Activated T-helper 2 cell treated with anti-CD3 and anti-CD28 coated beads, Interferon-gamma antibody, Interleukin-2, Interleukin-4, amounts not matched to agents 10 μg/mL and 5 μg/mL and 100 μg/mL, durations not matched to agents 14 hours and 24 hours and 36 hours (primary cell): ENCODE measurements at regions not wholly inside any gene's neighbourhood (a gene's known extent, or its start where the extent isn't known, plus 50 kb on each side); places are given as distances from the start of the nearest gene placed in this dataset.

ENCODE experiments used
- DNase-seq: peaks from one replicate; pipeline ENCODE4 v3.0.0; 2021; ENCODE audit warnings: low spot score
- H3K27ac Mint-ChIP-seq: one replicate; pipeline ENCODE4 v1.8.0; 2021; ENCODE audit warnings: mixed read lengths
- H3K27me3 Mint-ChIP-seq: one replicate; pipeline ENCODE4 v1.8.0; 2021; ENCODE audit warnings: low read depth, mixed read lengths
- H3K36me3 Mint-ChIP-seq: one replicate; pipeline ENCODE4 v1.8.0; 2021; ENCODE audit warnings: low read depth, mixed read lengths
- H3K4me1 Mint-ChIP-seq: one replicate; pipeline ENCODE4 v1.8.0; 2021; ENCODE audit warnings: low read depth, mixed read lengths
- H3K4me3 Mint-ChIP-seq: one replicate; pipeline ENCODE4 v1.8.0; 2021; ENCODE audit warnings: low read depth, mild to moderate bottlenecking, moderate library complexity, mixed read lengths
- H3K9me3 Mint-ChIP-seq: one replicate; pipeline ENCODE4 v1.8.0; 2021; ENCODE audit warnings: mixed read lengths
- intact Hi-C: fragments of 100-400 bp; cut with micrococcal nuclease; formaldehyde crosslinking; loops from one replicate; pipeline ENCODE4 v1.15.1; 2023

DNA sequence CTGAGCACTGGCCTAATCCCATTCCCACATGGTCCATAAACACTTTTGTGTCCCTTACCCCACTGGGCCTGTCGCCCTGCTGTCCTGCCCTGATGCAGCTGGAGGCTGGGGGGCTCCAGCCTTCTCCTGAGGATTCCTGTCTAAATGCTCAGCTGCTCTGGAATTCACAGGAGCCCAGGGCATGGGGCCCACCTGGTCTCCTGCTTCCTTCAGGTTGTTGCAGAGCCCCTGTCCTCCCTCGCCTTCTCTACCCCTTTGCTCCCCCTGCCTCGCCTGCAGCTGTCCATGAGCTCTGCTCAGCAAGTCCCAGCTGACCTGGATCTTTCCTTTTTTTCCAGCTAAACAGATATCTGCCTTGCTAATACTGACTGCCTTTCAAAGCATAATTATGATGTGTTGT lies 286.9 kb downstream of the XXYLT1 start:
- Mint-ChIP-seq H3K27ac (no peak overlapping the region), H3K9me3 (no peaks in the 10 kb centered on the region)
- no peak for DNase-seq

DNA sequence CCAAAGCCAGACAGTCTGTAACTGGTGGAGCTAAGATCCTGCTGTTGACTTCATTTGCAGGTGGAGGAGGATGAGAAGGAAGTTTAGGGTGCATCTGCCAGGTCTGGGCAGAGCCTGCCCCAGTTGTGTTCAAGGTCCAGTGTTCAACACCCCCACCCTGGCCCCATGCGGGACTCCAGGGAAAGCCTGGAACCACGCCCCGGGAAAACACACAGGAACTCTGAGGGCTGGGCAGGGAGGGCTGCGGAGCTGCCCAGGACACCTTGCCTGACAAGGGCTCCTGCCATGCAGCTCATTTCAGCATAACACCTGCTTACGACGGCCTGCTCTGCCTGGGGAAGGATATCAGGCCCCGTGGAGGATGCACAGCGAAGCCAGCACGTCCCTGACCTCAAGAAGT lies 286.3 kb downstream of the XXYLT1 start:
- no peaks in the 10 kb centered on the region for H3K36me3 Mint-ChIP-seq
- intact Hi-C loops, result no loop called here
- H3K4me3 Mint-ChIP-seq, result no peak overlapping the region
- H3K27ac Mint-ChIP-seq, result no peak overlapping the region
- peaks cover 23% of the 10 kb centered on the region for H3K27me3 Mint-ChIP-seq
- H3K4me1 Mint-ChIP-seq, result no peaks in the 10 kb centered on the region
- no peak for DNase-seq
- H3K9me3 Mint-ChIP-seq, result no peaks in the 10 kb centered on the region

More for the DNA sequence above, 286.9 kb downstream of the XXYLT1 start:
- no peak overlapping the region for H3K4me3 Mint-ChIP-seq
- H3K27me3 Mint-ChIP-seq, result peaks cover 28% of the 10 kb centered on the region
- intact Hi-C loops, result no loop called here
- H3K4me1 Mint-ChIP-seq, result no peaks in the 10 kb centered on the region
- H3K36me3 Mint-ChIP-seq, result no peaks in the 10 kb centered on the region

DNA sequence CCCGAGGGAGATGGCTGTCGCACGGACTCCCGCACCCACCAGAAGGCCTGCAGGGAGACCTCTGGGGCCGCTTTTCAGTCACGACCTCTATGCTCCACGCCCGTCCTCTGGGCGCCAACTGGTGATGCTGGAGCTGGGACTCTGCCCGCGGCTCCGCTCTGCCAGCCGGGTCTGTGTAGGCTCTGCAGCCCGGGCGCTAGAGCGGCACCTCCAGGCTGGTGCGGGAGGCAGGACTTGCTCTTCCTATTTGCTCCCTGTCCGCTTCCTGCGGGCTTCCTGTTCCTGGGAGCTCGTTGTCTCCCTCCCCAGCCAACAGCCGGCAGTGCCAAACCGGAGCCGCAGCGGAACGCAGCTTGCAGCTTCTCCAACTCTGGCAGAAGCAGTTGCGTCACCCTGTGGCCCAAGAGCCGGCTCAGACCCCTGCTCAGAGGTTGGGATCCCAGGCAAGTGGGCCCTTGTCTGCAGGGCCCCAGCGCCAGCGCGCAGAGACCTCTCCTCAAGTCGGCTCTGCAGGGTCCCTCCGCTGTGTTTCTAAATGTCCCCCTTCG lies 285.9 kb downstream of the XXYLT1 start:
- Mint-ChIP-seq H3K4me3 (no peak overlapping the region), H3K4me1 (no peaks in the 10 kb centered on the region), H3K27ac (no peak overlapping the region), H3K36me3 (no peaks in the 10 kb centered on the region), H3K27me3 (peaks cover 22% of the 10 kb centered on the region), H3K9me3 (no peaks in the 10 kb centered on the region)
- intact Hi-C loops, result no loop called here
- no peak for DNase-seq

DNA sequence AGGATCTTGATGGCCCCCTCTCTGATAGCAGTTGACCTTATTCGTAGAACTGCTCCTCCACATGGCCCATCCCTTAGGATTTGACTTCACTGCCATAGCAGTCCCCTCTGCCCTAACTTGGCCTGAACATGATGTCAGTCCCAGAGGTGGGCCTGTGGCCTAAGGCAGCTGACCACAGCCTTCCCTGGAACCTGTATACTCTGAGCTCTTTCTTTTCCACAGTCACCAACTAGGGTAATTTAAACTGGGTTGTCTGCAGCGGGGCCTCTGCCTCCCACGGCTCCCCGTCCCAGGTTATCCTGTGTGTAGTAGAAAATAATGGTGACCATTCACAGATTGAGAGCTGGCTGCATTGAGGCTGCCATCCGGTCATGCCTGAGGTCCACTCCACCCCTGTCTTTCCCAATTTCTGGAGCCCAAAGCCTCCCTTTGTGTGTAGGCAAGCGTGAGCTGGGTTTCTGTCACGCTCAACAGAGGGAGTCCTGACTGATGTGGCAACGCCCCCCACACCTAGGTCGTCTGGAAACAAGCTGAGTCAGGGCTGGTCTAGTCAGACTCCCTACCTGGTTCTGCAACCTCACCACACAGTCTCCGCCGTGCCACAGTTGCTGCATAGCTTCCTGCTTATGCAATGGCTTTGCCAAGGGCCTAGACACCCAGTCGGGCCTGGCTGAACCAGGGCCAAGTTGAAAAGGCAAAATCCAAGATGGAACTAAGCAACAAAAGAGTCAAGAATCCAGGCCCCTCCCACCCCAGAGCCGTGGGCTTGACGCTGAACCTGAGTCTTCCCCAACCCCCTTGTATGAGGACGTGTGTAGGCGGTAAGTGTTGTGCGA lies 284.5 kb downstream of the XXYLT1 start:
- intact Hi-C loops, result no loop called here
- peaks cover 20% of the 10 kb centered on the region for H3K27me3 Mint-ChIP-seq
- no peak overlapping the region for H3K27ac Mint-ChIP-seq
- DNase-seq, result no peak
- no peaks in the 10 kb centered on the region for H3K36me3 Mint-ChIP-seq
- no peak overlapping the region for H3K4me3 Mint-ChIP-seq
- no peaks in the 10 kb centered on the region for H3K9me3 Mint-ChIP-seq
- H3K4me1 Mint-ChIP-seq, result no peaks in the 10 kb centered on the region

DNA sequence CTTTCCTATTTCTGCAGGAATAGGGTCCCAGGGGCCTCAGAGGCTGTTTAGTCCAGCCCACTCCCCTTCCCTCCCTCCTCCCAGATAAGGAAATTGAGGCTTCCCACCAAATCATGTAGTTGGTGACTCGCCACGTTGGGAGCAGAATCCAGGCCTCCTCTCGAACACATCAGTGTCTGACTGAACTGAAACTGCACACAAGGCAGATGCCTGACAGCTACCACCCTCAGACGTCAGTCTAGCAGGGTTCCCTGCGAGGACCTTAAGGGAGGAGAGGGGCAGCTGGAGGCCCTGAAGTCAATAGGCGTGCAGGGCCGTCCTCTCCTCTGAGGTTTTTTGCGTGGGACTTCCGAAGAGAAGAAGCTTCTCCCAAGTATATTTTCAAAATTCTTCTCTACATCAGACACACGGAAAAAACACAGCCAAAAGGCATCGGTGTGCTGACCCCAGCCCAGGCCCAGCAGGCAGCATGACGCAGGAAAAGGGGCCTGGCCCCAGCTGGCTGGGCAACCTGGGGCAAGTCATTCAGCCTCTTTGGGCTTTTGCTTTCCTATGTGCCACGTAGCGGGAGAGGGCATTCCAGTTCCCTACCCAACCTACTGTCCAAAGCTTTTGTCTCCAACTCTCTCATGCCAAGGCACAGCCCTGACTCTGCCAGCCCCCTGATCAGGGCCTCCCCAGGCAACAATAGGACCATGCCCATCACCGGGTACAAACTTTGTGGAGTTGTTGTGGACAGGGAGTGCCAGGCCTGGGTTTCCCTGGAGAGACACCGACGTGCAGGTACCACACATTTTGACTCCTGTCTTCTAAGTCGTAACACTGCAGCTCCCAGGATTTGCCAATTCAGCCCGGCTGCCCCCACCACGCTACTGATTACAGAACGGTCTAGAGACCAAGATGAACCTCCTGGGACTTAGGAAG lies 283.1 kb downstream of the XXYLT1 start:
- H3K27ac Mint-ChIP-seq, result no peak overlapping the region
- no peaks in the 10 kb centered on the region for H3K36me3 Mint-ChIP-seq
- H3K9me3 Mint-ChIP-seq, result no peaks in the 10 kb centered on the region
- intact Hi-C loops, result no loop called here
- H3K4me1 Mint-ChIP-seq, result no peaks in the 10 kb centered on the region
- peaks cover 17% of the 10 kb centered on the region for H3K27me3 Mint-ChIP-seq
- H3K4me3 Mint-ChIP-seq, result no peak overlapping the region
- no peak for DNase-seq

DNA sequence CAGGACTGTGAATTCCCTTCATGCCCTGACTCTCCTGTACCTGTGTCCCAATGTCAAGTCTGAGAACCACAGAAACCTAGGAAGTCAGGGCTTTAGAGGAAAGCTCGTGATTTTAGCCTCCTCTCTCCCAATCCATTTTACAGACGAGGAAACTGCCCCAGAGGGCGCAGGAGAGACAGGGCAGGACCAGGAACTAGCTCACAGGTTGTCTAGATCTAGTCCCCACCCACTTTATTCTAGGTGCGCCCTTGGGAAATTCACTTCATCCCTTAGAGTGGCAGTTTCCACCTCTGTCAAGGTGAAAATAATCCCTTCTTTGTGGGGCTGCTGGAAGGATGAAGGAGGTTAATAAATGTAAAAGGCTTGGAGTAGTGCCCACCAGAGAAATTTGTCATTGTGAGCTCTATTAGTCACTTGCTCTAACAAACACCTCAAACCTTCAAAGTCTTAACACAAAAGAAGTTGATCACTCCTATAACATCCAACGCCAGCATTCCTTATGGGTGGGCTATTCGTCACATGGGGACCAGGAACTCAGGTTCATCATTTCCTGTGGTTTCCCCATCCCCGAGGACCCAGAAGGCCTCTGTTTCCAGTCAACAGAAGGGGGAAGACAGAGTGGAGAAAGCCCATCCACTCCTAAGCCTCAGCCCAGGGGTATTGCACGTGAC lies 282.3 kb downstream of the XXYLT1 start:
- DNase-seq, result no peak
- no peak overlapping the region for H3K27ac Mint-ChIP-seq

DNA sequence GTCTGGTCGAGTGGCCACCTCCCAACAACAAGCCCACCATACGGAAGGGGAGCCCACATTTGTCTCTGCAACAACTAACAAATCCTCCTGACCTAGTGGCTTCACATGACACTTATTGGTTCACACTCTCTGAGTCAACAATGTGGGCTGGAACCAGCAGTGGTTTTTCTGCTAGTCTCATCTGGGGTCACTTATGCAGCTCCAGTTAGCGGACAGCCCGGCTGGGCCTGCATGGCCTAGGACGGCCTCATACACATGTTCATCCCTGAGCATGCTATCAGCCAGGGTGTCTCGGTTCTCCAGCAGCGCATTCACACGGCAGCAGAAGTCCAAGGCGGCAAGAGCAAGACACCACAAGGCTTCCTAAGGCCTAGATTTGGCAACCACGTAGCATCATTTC lies 281.7 kb downstream of the XXYLT1 start:
- H3K9me3 Mint-ChIP-seq, result no peaks in the 10 kb centered on the region
- H3K27ac Mint-ChIP-seq, result no peak overlapping the region
- H3K4me3 Mint-ChIP-seq, result no peak overlapping the region
- H3K27me3 Mint-ChIP-seq, result peaks cover 9% of the 10 kb centered on the region
- DNase-seq, result no peak
- no peaks in the 10 kb centered on the region for H3K4me1 Mint-ChIP-seq
- no peaks in the 10 kb centered on the region for H3K36me3 Mint-ChIP-seq
- intact Hi-C loops, result no loop called here

More for the DNA sequence above, 282.3 kb downstream of the XXYLT1 start:
- no peak overlapping the region for H3K4me3 Mint-ChIP-seq
- intact Hi-C loops, result no loop called here
- peaks cover 11% of the 10 kb centered on the region for H3K27me3 Mint-ChIP-seq
- H3K36me3 Mint-ChIP-seq, result no peaks in the 10 kb centered on the region
- no peaks in the 10 kb centered on the region for H3K9me3 Mint-ChIP-seq
- H3K4me1 Mint-ChIP-seq, result no peaks in the 10 kb centered on the region

DNA sequence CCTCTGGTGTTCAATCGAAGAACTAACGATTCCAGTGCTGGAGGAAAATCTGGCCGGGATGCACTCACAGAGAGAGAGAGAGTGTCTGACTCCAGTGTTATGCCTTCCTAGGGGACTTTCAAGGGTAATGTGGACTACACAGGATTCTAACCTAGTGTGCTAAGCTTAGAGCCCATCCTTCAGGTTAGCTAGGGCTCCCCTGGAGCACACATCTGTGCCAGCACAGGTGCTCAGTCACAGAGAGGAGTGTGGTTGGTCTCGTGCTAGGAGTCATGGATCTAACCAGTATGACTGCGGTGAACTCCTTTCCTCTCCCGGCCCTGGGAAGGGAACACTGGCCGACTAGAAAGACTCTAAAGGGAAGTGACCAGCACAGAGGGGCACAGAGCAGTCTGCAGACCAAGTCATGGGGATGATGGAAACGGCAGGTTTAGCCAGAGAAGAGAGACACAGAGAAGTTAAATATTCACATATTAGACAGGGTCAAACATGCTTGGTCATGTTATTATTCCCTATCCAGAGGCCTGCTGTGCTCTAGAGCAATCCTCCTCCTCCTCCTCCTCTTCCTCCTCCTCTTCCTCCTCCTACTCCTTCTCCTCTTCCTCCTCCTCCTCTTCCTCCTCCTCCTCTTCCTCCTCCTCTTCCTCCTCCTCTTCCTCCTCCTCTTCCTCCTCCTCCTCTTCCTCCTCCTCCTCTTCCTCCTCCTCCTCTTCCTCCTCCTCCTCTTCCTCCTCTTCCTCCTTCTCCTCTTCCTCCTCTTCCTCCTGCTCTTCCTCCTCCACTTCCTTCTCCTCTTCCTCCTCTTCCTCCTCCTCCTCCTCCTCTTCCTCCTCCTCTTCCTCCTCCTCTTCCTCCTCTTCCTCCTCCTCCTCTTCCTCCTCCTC lies 280.3 kb downstream of the XXYLT1 start:
- Mint-ChIP-seq H3K4me1 (no peaks in the 10 kb centered on the region), H3K4me3 (no peak overlapping the region)
- no peak for DNase-seq

DNA sequence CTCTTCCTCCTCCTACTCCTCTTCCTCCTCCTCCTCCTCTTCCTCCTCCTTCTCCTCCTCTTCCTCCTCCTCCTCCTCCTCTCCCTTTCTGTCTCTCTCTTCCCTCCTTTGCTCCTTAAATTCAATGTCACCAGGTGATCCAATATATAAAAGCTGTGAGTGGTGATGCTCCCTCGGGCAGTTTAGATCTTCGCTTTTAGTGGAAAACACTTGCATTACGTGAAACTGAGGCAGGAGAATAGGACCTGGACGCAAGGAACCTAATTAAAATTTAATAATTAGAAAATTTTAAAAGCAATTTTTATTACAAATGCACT lies 279.7 kb downstream of the XXYLT1 start:
- intact Hi-C loops, result no loop called here
- H3K9me3 Mint-ChIP-seq, result no peaks in the 10 kb centered on the region
- no peak overlapping the region for H3K27ac Mint-ChIP-seq
- DNase-seq, result no peak
- peaks cover 2% of the 10 kb centered on the region for H3K27me3 Mint-ChIP-seq
- H3K4me1 Mint-ChIP-seq, result no peaks in the 10 kb centered on the region
- no peaks in the 10 kb centered on the region for H3K36me3 Mint-ChIP-seq
- H3K4me3 Mint-ChIP-seq, result no peak overlapping the region

More for the DNA sequence above, 280.3 kb downstream of the XXYLT1 start:
- Mint-ChIP-seq H3K36me3 (no peaks in the 10 kb centered on the region), H3K9me3 (no peaks in the 10 kb centered on the region), H3K27ac (no peak overlapping the region), H3K27me3 (peaks cover 2% of the 10 kb centered on the region)
- intact Hi-C loops, result no loop called here

DNA sequence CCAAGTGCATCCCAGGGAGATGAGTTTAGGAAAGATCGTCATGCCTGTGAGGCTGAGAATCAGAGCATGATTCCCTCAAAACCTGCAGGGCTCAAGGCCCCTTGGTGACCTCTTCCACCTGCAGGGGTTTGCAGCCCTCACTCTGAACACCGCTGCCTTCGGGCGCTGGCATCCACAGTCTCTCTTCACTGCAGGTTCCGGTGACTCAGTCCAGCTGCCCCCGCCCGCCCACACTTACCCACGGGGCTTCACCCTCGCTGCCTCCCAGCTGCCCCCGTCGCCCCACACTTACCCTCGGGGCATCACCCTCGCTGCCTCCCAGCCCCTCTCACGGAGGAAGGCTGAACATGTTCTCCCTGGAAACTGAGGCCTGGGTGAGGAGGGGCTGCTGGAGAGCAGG lies 277.1 kb downstream of the XXYLT1 start:
- no peak for DNase-seq
- H3K27me3 Mint-ChIP-seq, result peaks cover 8% of the 10 kb centered on the region
- H3K4me1 Mint-ChIP-seq, result no peaks in the 10 kb centered on the region
- H3K27ac Mint-ChIP-seq, result no peak overlapping the region
- H3K9me3 Mint-ChIP-seq, result no peaks in the 10 kb centered on the region
- H3K4me3 Mint-ChIP-seq, result no peak overlapping the region
- intact Hi-C loops, result no loop called here
- H3K36me3 Mint-ChIP-seq, result no peaks in the 10 kb centered on the region

- H3K27me3 Mint-ChIP-seq, result peaks cover 8% of the 10 kb centered on the region
- no peak for DNase-seq
- no peaks in the 10 kb centered on the region for H3K36me3 Mint-ChIP-seq
- intact Hi-C loops, result no loop called here
- no peaks in the 10 kb centered on the region for H3K4me1 Mint-ChIP-seq
- H3K9me3 Mint-ChIP-seq, result no peaks in the 10 kb centered on the region
- no peak overlapping the region for H3K4me3 Mint-ChIP-seq
- H3K27ac Mint-ChIP-seq, result no peak overlapping the region
Observed at GRCh38 chr3:194994551-194994981, 276.4 kb downstream of the XXYLT1 start.

DNA sequence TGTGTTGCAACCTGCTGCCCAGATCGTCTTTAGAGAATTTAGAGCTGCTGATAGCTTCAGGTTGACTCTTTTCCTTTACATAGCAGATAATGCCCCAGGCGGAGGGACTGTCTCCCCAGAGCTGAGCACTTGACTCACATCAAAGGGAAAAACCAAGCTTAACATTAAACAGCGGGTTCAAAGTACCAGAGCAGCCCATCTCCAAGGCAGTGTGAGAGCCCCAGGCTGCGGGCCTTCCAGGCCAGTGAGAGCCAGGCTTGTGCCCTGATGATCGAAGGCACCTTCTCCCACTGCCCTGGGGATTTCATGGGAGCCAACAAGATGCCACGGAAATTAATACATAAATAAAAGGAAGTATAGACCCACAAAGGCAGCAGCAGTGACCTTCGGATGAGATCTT lies 275.6 kb downstream of the XXYLT1 start:
- Mint-ChIP-seq H3K4me3 (no peak overlapping the region), H3K4me1 (no peaks in the 10 kb centered on the region), H3K27ac (no peak overlapping the region), H3K27me3 (peaks cover 8% of the 10 kb centered on the region), H3K9me3 (no peaks in the 10 kb centered on the region), H3K36me3 (no peaks in the 10 kb centered on the region)
- intact Hi-C loops, result no loop called here
- DNase-seq, result no peak
